Tibial nerve (tissue), 4 donors: ENCODE measurements at regions not wholly inside any gene's neighbourhood (a gene's known extent, or its start where the extent isn't known, plus 50 kb on each side); places are given as distances from the start of the nearest gene placed in this dataset.

ENCODE experiments used
- DNase-seq, 2 donors: peaks; one replicate each; pipeline ENCODE4 v3.0.0-alpha.2; 2019; ENCODE audit warnings: low spot score in 2 of 2
- H3K27ac ChIP-seq, 4 donors: fragments of 200-600 bp; sonication (generic) in 3 of 4; one replicate each; pipeline ENCODE4 v1.5.1; 2017 to 2019; ENCODE audit warnings: mild to moderate bottlenecking in 1 of 4
- H3K27me3 ChIP-seq, 2 donors: fragments of 200-600 bp; sonication (generic) in 1 of 2; one replicate each; pipeline versions ENCODE4 v1.5.1 to v1.6.0; 2017 to 2019
- H3K36me3 ChIP-seq, 3 donors: fragments of 200-600 bp; sonication (generic); one replicate each; pipeline ENCODE4 v1.5.1; 2018 to 2019
- H3K4me1 ChIP-seq, 4 donors: fragments of 200-600 bp; sonication (generic) in 3 of 4; one replicate each; pipeline ENCODE4 v1.5.1; 2017 to 2019
- H3K4me3 ChIP-seq, 4 donors: fragments of 200-600 bp; sonication (generic) in 3 of 4; one replicate each; pipeline ENCODE4 v1.5.1; 2017 to 2019; ENCODE audit warnings: mild to moderate bottlenecking in 1 of 4, moderate library complexity in 1 of 4
- H3K9me3 ChIP-seq, 4 donors: fragments of 200-600 bp; sonication (generic) in 3 of 4; one replicate each; pipeline ENCODE4 v1.5.1; 2017 to 2019
- CTCF ChIP-seq, 5 experiments: fragments of 200-600 bp in 3 of 5; fragments of 450-650 bp in 2 of 5; sonication (generic) in 3 of 5; IDR thresholded peaks; one replicate each; pipeline ENCODE4 v1.5.1; 2016 to 2019; ENCODE audit warnings: antibody characterized with exemption in 5 of 5, mild to moderate bottlenecking in 3 of 5, moderate library complexity in 2 of 5
- EP300 ChIP-seq, 2 donors: sonication (generic); formaldehyde crosslinking; IDR thresholded peaks; one replicate each; pipeline ENCODE4 v1.6.1; 2017; ENCODE audit warnings: antibody characterized with exemption in 2 of 2, mild to moderate bottlenecking in 1 of 2
- POLR2A ChIP-seq, 2 donors: fragments of 450-650 bp; IDR thresholded peaks; one replicate each; pipeline ENCODE4 v1.6.1; 2017; ENCODE audit warnings: antibody characterized with exemption in 2 of 2, mild to moderate bottlenecking in 2 of 2, moderate library complexity in 2 of 2
- WGBS, 2 donors: methylation state at CpG; one replicate each; pipeline ENCODE4 v1.1.5; 2018; 5-methylcytosine and 5-hydroxymethylcytosine counted together

- H3K9me3 ChIP-seq, result no peaks in the 10 kb centered on the region
- no peaks in the 10 kb centered on the region for H3K27me3 ChIP-seq
- no peak overlapping the region for H3K4me3 ChIP-seq
- no peaks in the 10 kb centered on the region for H3K4me1 ChIP-seq
- H3K36me3 ChIP-seq, result no peaks in the 10 kb centered on the region
- H3K27ac ChIP-seq, result no peak overlapping the region
- DNase-seq, result no peak
- WGBS, 2 donors, result 70 to 74% methylated on average over 3 of the region's 3 CpGs
- no peak for TF ChIP-seq EP300 (IDR thresholded peaks at IDR 0.05)
- TF ChIP-seq POLR2A (IDR thresholded peaks at IDR 0.05), result no peak
- no peak for TF ChIP-seq CTCF (IDR thresholded peaks at IDR 0.05)
These were observed 504.1 kb upstream of the GOT2 start for GRCh38 chr16:59238246-59238645.

- H3K9me3 ChIP-seq, result no peaks in the 10 kb centered on the region
- H3K36me3 ChIP-seq, result no peaks in the 10 kb centered on the region
- H3K27me3 ChIP-seq, result no peaks in the 10 kb centered on the region
- DNase-seq, result no peak
- H3K27ac ChIP-seq, result no peak overlapping the region
- no peak overlapping the region for H3K4me3 ChIP-seq
- 70% methylated on average over 4 of the region's 4 CpGs for WGBS, 2 donors
- no peak for TF ChIP-seq EP300 (IDR thresholded peaks at IDR 0.05)
- H3K4me1 ChIP-seq, result no peaks in the 10 kb centered on the region
These were observed 502.8 kb upstream of the GOT2 start for GRCh38 chr16:59236804-59237458.

- Histone ChIP-seq H3K4me1 (no peaks in the 10 kb centered on the region), H3K36me3 (no peaks in the 10 kb centered on the region), H3K27ac (no peak overlapping the region), H3K4me3 (no peak overlapping the region), H3K27me3 (no peaks in the 10 kb centered on the region), H3K9me3 (no peaks in the 10 kb centered on the region)
- WGBS, 2 donors, result 31 to 44% methylated on average over 2 of the region's 2 CpGs
- TF ChIP-seq EP300 (IDR thresholded peaks at IDR 0.05) (no peak), CTCF (IDR thresholded peaks at IDR 0.05) (no peak), POLR2A (IDR thresholded peaks at IDR 0.05) (no peak)
- no peak for DNase-seq
These were observed 490.3 kb upstream of the GOT2 start for GRCh38 chr16:59224401-59224800.

- DNase-seq, result no peak
- Histone ChIP-seq H3K27me3 (no peaks in the 10 kb centered on the region), H3K4me1 (no peaks in the 10 kb centered on the region), H3K27ac (no peak overlapping the region), H3K36me3 (no peaks in the 10 kb centered on the region), H3K4me3 (no peak overlapping the region), H3K9me3 (no peaks in the 10 kb centered on the region)
- WGBS, 2 donors, result 39 to 45% methylated on average over 1 of the region's 1 CpG
- TF ChIP-seq EP300 (IDR thresholded peaks at IDR 0.05) (no peak), CTCF (IDR thresholded peaks at IDR 0.05) (no peak), POLR2A (IDR thresholded peaks at IDR 0.05) (no peak)
These were observed 485.9 kb upstream of the GOT2 start for GRCh38 chr16:59220011-59220410.

- no peak for TF ChIP-seq EP300 (IDR thresholded peaks at IDR 0.05)
- no peak for DNase-seq
- 71 to 76% methylated on average over 3 of the region's 3 CpGs for WGBS, 2 donors
These were observed 482.2 kb upstream of the GOT2 start for GRCh38 chr16:59216291-59216690.

GRCh38 chr16:59214455-59214854 is 480.3 kb upstream of the GOT2 start:
- H3K27me3 ChIP-seq, result no peaks in the 10 kb centered on the region
- 25 to 69% methylated on average over 2 of the region's 2 CpGs for whole genome bisulfite sequencing, 2 donors
- no peaks in the 10 kb centered on the region for H3K9me3 ChIP-seq
- no peaks in the 10 kb centered on the region for H3K36me3 ChIP-seq
- no peak for DNase-seq
- peaks cover 0 to 19% (median 7%) of the 10 kb centered on the region in 4 donors for H3K4me1 ChIP-seq
- no peak overlapping the region for H3K27ac ChIP-seq
- TF ChIP-seq EP300 (IDR thresholded peaks at IDR 0.05) (no peak), CTCF (IDR thresholded peaks at IDR 0.05) (no peak), POLR2A (IDR thresholded peaks at IDR 0.05) (no peak)
- H3K4me3 ChIP-seq, result no peak overlapping the region

More at GRCh38 chr16:59216291-59216690, 482.2 kb upstream of the GOT2 start:
- Histone ChIP-seq H3K4me1 (peaks cover 0 to 8% (median 2%) of the 10 kb centered on the region in 4 donors), H3K9me3 (no peaks in the 10 kb centered on the region), H3K27me3 (no peaks in the 10 kb centered on the region), H3K4me3 (no peak overlapping the region), H3K27ac (no peak overlapping the region), H3K36me3 (no peaks in the 10 kb centered on the region)
